ENCODE measurements at regions not wholly inside any gene's neighbourhood (a gene's known extent, or its start where the extent isn't known, plus 50 kb on each side); places are given as distances from the start of the nearest gene placed in this dataset.
"Not testable (repeated sequence)": the region's sequence is repeated elsewhere in the genome, so short reads cannot be mapped to it uniquely, and the experiment has no call there.

GRCh38 chr2:54038835-54039234 is 68.0 kb upstream of the PSME4 start:
- no peak for DNase-seq

DNA sequence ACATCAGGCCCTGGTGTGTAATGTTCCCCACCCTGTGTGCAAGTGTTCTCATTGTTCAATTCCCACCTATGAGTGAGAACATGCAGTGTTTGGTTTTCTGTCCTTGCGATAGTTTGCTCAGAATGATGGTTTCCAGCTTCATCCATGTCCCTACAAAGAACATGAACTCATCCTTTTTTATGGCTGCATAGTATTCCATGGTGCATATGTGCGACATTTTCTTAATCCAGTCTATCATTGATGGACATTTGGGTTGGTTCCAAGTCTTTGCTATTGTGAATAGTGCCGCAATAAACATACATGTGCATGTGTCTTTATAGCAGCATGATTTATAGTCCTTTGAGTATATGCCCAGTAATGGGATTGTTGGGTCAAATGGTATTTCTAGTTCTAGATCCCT is 60.5 kb upstream of the PSME4 start:
- DNase-seq, result not testable (repeated sequence)

GRCh38 chr2:54030806-54031205 is 60.0 kb upstream of the PSME4 start:
- DNase-seq, result no peak

DNA sequence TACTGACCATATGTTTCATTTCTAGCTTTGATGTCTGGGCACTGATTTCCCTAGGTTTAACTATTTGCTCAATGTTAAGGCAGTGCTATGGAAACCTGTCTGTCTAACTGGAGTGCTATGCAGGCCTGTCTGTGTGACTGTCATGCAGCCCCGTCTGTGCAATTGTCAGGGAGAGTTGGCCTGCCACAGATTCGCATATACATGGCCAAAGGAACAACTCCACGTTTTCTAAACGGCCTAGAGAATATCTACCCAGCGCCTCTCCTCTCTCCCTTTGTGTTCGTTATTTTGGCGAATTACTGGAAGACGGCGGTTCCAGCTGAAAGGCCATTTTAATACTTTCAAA is 59.6 kb upstream of the PSME4 start:
- no peak for DNase-seq

- no peak for DNase-seq
Observed at GRCh38 chr2:54029721-54030395, 59.1 kb upstream of the PSME4 start.

DNA sequence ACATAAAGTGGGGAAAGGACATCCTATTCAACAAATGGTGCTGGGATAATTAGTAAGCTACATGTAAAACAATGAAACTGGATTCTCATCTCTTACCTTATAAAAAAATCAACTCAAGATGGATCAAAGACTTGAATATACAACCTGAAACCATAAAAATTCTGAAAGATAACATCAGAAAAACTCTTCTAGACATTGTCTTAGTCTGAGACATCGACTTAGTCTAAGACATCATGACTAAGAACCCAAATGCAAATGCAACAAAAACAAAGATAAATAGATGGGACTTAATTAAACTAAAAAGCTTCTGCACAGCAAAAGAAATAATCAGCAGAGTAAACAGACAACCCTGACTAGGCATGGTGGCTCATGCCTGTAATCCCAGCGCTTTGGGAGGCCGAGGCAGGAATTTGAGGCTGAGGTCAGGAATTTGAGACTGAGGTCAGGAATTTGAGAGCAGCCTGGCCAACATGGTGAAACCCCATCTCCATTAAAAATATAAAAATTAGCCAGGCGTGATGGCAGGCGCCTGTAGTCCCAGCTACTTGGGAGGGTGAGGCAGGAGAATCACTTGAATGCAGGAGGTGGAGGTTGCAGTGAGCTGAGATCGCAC is 54.8 kb upstream of the PSME4 start:
- not testable (repeated sequence) for DNase-seq

DNA sequence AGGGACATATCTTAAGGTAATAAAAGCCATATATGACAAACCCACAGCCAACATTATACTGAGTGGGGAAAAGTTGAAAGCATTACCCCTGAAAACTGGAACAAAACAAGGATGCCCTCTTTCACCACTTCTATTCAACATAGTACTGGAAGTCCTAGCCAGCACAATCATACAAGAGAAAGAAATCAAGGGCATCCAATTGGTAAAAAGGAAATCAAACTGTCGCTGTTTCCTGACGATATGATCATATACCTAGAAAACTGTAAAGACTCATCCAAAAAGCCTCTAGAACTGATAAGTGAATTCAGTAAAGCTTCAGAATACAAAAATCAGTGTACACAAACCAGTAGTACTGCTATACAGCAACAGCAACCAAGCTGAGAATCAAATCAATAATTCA is 53.8 kb upstream of the PSME4 start:
- no peak for DNase-seq

DNA sequence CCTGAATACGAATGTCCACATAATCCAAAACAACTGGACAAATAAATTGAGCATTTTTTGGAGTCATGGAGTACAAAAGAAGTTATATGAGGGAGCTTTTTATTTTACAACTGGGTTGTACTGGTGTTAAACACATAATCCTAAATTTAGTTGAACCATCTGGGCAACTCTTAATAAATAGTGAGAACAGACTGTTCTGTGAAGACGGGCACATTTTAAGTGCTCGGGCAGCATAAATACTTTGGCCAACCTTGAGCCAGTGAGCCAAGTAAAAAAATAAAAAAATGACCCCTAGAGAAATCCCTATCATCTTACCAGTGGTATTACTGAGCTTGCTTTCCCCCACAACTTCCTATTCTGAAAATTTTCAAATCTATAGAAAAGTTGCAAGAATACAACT is 50.9 kb upstream of the PSME4 start:
- no peak for DNase-seq

DNA sequence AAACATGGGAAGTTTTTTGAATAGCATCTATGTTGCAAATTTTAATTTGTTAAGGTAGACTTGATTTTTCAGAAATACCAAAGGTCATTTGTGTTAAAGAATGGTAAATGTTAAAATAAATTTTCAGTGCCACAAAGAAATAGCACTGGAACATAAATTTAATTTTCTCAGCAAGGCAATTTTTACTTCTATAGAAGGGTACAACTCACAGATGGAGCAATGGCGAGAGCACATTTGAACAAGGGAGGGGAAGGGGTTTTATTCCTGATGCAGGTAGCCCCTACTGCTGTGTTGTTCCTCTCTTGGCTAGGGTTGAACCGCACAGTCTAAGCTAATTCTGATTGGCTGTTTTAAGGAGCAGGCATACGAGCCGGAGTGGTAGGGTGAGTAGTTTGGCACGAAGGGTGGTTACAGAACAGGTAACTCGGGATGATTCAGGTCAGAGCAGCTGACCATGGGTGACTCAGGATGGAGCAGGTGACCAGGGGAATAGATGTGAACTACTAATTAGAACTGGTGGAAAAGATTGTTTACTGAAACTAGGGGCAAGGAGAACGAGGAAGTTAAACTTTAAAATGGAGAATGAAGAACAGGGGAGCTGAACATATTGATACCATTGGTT is 50.1 kb upstream of the PSME4 start:
- DNase-seq, result no peak
